OCI-M1 (cell line): ENCODE measurements at regions not wholly inside any gene's neighbourhood (a gene's known extent, or its start where the extent isn't known, plus 50 kb on each side); places are given as distances from the start of the nearest gene placed in this dataset.
A peak's percentile ranks its signal among the peaks of the same experiment; 100 is the strongest.
"Not testable (repeated sequence)": the region's sequence is repeated elsewhere in the genome, so short reads cannot be mapped to it uniquely, and the experiment has no call there.

Experiments
- DNase-seq: peaks from one replicate; lab custom pipeline; 2025; lab: John Stamatoyannopoulos, UW

GRCh38 chr10:87416892-87417291 is 59.3 kb downstream of the NUTM2D start:
- DNase-seq, result peak; percentile 62

- not testable (repeated sequence) for DNase-seq
These were observed 65.1 kb downstream of the NUTM2D start for GRCh38 chr10:87422641-87423040.

- DNase-seq, result not testable (repeated sequence)
These were observed 67.3 kb downstream of the NUTM2D start for GRCh38 chr10:87424697-87425373.

- DNase-seq, result not testable (repeated sequence)
These were observed 70.9 kb upstream of the MINPP1 start for GRCh38 chr10:87433836-87434235.

- DNase-seq, result peak; percentile 57
These were observed 69.3 kb upstream of the MINPP1 start for GRCh38 chr10:87435295-87435826.

GRCh38 chr10:87436104-87436503 is 68.6 kb upstream of the MINPP1 start:
- DNase-seq, result not testable (repeated sequence)

- not testable (repeated sequence) for DNase-seq
These were observed 67.2 kb upstream of the MINPP1 start for GRCh38 chr10:87437450-87437849.
